ENCODE measurements at regions not wholly inside any gene's neighbourhood (a gene's known extent, or its start where the extent isn't known, plus 50 kb on each side); places are given as distances from the start of the nearest gene placed in this dataset.

- DNase-seq, result peak; percentile 68 to 78 (median 68)
These were observed 78.5 kb upstream of the BCL6 start for GRCh38 chr3:187823746-187824145.

GRCh38 chr3:187827723-187828122, 82.5 kb upstream of the BCL6 start:
- DNase-seq, result no peak

GRCh38 chr3:187828579-187829452, 83.5 kb upstream of the BCL6 start:
- DNase-seq, result no peak

DNA sequence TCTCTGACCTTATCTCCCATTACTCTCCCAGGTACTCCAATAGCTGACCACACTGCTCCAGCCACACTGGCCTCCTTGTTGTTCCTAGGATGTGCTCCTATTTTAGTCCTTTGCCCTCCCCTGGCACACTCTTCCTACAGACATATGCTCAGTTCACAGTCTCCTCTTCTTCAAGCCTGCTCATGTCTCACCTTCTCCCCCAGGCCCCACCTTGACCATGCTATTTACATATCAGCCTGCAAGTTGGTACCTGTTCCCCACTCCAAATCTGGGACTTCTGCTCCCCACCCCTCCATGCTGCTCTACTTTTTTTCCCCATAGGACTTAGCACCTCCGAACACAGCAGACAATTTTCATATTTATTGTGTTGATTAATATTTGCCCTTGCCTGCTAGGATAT, 84.9 kb upstream of the BCL6 start:
- DNase-seq, result no peak

DNA sequence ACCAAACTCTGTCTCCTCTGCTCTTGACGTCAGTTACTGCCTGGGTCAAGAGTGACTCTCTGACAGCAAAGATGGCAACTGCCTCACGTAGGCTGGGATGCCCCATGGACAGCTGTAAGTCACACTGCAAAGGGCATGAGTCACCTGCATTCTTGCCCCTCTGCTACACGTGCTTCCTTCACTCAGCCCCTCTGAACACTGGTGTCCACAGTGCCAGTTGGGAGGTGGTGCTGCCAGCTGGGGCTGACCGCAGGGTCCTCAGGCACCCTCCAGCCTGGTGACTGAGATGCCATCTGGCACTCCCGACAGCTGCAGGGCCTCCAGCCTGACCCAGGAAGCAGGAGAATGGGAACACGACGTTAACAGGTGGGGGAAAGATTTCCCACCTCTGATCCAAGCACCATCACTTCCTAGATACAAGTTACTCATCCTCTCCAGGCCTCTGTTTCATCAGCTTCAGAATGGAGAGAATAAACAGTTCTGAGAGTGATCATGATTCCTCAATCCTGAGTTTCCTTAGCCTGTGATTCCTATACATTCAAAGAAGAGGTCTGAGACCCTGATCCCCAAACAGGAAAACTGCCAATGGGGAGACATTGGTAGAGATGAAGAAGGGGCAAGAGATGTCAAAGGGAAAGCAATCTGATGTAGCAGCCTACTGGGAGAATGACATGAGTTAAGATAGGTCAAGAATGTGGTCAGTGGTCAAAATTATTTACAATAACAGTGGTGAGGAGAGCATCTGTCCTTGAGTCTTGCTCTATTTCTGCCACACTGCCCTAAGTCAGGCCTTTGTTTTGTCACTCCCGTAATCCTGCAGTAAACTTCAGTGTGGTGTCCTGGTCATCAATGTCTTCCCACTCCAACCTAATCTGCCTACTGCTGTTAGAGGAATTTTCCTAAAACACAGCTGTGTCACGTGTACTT, 86.1 kb upstream of the BCL6 start:
- no peak for DNase-seq

DNA sequence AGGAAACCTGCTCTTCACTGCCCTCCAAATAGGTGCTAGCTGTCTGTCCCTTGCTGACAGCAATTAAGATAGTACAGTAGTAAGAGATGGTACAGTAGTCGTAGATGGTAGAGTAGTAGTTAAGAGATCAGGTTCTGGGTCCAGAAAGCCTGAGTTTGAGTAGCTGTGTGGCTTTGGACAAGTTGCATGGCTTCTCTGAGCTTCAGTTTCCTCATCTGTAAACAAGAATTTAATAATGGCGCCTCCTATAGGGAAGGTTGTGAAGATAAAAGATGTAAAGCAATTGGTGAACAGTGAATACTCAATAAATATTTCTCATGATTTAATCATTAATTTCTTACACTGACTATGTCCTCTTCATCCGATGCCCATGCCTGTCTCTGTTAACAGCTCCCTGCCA, 86.9 kb upstream of the BCL6 start:
- no peak for DNase-seq

- DNase-seq, result no peak
These were observed 88.1 kb upstream of the BCL6 start for GRCh38 chr3:187833375-187833774.

- DNase-seq, result no peak
These were observed 88.7 kb upstream of the BCL6 start for GRCh38 chr3:187833799-187834578.

GRCh38 chr3:187836823-187837770, 91.8 kb upstream of the BCL6 start:
- DNase-seq, result no peak

- DNase-seq, result peak in 1 of 3 donors; percentile 31
These were observed 92.8 kb upstream of the BCL6 start for GRCh38 chr3:187838016-187838540.

DNA sequence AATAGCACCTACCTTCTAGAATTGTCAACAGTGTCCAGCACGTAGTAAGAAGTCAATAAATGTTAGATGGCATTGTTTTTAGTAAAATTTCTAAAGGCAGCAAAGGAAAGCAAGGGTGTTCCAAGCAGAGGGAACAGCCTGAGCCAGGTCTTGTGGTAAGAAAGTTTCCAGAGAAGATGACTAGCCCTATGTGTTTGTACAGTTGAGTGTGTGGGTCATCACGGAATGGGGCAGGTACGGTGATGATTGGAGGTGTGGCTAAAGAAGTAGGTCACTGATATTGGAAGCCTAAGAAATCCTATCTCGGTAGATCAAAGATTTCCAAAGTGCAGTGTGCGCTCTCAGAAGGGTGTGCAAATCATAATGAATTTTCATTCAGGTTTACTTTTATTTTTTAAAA, 94.2 kb upstream of the BCL6 start:
- DNase-seq, result no peak

- DNase-seq, result no peak
These were observed 95.6 kb upstream of the BCL6 start for GRCh38 chr3:187840856-187841255.

DNA sequence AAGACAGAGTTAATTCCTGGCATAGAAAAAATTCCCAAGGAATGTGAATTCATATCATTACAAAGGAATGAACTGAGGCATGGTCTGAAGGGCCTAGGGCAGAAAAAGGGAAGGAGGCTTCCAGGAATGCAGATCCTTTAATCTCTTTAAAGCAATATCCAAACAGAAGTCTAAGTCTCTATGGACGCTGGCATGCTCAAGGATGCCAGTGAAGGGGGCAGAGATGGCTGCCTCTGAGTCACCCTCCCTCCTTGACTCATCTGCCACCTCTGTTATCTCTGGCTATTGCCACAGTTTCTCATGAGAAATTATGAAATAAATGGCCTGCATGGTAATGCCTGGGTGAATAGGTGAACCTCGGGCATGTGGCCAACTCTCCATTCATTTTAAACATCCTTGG, 96.3 kb upstream of the BCL6 start:
- peak in 1 of 3 donors; percentile 35 for DNase-seq

DNA sequence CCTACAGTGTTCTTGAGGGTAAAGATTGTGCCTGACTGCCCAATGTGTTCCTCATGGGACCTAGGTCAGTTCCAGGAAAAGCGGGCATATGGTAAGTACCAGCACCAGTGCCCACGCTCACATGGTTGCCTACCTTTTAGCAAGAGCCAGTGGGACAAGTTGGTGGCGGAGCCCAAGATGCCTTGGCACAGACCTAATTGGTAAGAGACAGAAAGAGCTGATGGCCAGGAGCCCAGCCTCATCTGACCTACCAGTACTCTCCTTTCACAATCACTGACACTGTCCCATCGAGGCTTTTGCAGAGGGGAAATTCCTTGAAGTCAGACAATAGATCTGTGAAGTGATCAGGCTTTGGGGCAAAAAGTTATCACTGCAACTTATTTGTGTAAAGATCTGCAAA, 98.4 kb upstream of the BCL6 start:
- no peak for DNase-seq

GRCh38 chr3:187844708-187845107, 99.4 kb upstream of the BCL6 start:
- DNase-seq, result no peak

- no peak for DNase-seq
These were observed 100.6 kb upstream of the BCL6 start for GRCh38 chr3:187845826-187846225.

DNA sequence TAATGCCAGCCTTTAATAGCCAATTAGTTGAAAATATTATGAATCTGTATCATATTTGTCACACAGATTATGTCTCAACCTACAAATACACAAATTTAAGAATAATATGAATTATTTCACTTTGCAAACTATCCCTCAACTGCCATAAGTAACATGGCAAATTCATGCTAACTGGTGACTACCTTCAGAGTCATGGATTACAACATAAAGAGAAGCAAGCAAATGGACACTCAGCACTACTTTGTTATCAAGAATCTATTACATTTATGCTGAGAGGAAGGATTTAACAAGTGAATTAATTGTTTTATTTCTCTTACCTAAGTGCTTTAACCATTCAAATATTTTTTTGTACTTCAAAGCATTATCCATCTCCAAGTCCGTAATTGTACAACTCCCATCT, 103.1 kb upstream of the BCL6 start:
- no peak for DNase-seq

DNA sequence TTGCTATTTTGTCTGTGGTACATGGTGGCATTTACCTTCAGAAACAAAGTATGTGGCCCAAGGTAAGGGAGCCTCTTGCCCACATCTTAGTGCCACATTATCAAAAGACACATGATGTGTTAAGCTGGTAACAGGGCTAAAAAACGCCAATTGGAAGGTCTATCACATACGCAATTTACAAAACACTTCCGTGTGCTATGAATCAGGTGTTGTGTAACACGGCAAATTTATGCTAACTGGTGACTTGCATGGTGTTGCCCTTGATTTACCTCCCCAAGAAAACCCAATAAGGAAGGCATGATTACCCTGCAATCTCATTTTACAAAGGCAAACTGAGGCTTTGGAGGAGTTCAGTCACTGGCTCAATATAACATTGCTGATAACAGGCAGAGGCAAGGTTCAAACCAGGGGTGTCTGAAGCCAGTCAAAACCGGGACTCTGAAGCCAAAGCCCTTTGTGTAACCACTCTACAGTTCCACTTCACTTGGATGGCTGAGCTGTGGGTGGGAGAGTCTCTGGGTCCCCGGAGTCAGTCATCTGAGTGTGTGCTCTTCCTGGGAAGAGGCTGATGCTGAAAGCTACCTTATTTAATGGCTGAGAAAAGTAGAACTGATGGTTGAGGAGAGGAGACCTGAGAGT, 103.9 kb upstream of the BCL6 start:
- peak in 1 of 3 donors; percentile 44 for DNase-seq

DNA sequence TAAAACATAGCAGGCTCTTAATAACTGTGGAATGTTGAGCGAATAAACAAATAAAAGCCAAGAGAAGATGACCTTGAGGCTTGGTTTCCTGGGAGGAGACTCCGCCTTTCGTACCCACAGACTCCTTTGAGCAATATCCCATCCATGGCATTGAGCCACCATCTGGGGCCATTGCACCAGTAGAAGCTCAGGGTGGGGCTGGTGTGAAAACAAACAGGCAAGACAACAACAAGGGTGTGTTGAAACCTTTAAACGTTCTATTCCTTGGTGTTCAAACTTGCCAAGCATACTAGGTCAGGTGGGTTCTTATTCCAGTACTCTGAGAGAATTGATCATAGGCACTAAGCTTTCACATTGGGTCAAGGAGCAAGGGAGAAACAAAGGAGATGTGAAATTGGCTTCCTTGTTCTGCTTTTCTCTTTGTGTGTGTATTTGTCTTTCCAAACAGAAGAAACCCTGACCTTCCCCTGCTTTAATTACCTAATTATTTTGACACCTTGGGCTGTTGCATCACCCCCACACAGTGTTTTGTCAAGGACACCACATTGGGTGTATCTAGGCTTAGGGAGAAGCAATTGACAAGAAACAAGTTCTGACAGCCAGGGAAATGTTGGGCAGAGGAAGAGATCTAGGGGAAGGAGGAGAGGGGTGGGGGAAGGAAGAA, 105.1 kb upstream of the BCL6 start:
- peak; percentile 41 to 52 (median 43) for DNase-seq

Data from suppressor macrophage treated with lipopolysaccharide for 1 hour (primary cell).